ENCODE measurements at regions not wholly inside any gene's neighbourhood (a gene's known extent, or its start where the extent isn't known, plus 50 kb on each side); places are given as distances from the start of the nearest gene placed in this dataset.

- no peak overlapping the region for H3K4me2 ChIP-seq (ENCODE audit: low read length)
- no peaks in the 10 kb centered on the region for H3K27me3 ChIP-seq (ENCODE audit: insufficient read depth, low read depth, low read length)
- no peaks in the 10 kb centered on the region for H3K9me2 ChIP-seq (ENCODE audit: insufficient read depth, low read length)
- TF ChIP-seq EP300 (conservative IDR thresholded peaks at IDR 0.05; ENCODE audit: poor library complexity, severe bottlenecking) (no peak), MXI1 (conservative IDR thresholded peaks at IDR 0.05; ENCODE audit: poor library complexity, severe bottlenecking) (no peak), CTCF (IDR thresholded peaks at IDR 0.05; ENCODE audit: poor library complexity, severe bottlenecking) (no peak), SMC3 (conservative IDR thresholded peaks at IDR 0.05; ENCODE audit: poor library complexity) (no peak), TAF1 (IDR thresholded peaks at IDR 0.05; ENCODE audit: low read depth) (no peak), POLR2AphosphoS5 (IDR thresholded peaks at IDR 0.05) (no peak), EZH2 (IDR thresholded peaks at IDR 0.05; ENCODE audit: borderline replicate concordance, insufficient read depth, low read length, poor library complexity, severe bottlenecking) (no peak), RAD21 (conservative IDR thresholded peaks at IDR 0.05) (no peak)
- TF ChIP-seq, protein P1, sequence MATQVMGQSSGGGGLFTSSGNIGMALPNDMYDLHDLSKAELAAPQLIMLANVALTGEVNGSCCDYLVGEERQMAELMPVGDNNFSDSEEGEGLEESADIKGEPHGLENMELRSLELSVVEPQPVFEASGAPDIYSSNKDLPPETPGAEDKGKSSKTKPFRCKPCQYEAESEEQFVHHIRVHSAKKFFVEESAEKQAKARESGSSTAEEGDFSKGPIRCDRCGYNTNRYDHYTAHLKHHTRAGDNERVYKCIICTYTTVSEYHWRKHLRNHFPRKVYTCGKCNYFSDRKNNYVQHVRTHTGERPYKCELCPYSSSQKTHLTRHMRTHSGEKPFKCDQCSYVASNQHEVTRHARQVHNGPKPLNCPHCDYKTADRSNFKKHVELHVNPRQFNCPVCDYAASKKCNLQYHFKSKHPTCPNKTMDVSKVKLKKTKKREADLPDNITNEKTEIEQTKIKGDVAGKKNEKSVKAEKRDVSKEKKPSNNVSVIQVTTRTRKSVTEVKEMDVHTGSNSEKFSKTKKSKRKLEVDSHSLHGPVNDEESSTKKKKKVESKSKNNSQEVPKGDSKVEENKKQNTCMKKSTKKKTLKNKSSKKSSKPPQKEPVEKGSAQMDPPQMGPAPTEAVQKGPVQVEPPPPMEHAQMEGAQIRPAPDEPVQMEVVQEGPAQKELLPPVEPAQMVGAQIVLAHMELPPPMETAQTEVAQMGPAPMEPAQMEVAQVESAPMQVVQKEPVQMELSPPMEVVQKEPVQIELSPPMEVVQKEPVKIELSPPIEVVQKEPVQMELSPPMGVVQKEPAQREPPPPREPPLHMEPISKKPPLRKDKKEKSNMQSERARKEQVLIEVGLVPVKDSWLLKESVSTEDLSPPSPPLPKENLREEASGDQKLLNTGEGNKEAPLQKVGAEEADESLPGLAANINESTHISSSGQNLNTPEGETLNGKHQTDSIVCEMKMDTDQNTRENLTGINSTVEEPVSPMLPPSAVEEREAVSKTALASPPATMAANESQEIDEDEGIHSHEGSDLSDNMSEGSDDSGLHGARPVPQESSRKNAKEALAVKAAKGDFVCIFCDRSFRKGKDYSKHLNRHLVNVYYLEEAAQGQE (IDR thresholded peaks at IDR 0.05; ENCODE audit: borderline replicate concordance) = no peak
- H2AFZ ChIP-seq (ENCODE audit: low read depth, low read length) = no peak overlapping the region
- no peaks in the 10 kb centered on the region for H3F3A ChIP-seq (ENCODE audit: insufficient read depth, low read length, poor library complexity, severe bottlenecking)
- no peak overlapping the region for H3K4me3 ChIP-seq (ENCODE audit: low read length)
- no peak overlapping the region for H3K9ac ChIP-seq (ENCODE audit: low read length)
- H3K9me3 ChIP-seq (ENCODE audit: low read length) = no peaks in the 10 kb centered on the region
- H3K36me3 ChIP-seq (ENCODE audit: insufficient read depth, low read length) = no peaks in the 10 kb centered on the region
- no peak overlapping the region for H3K27ac ChIP-seq (ENCODE audit: low read length)
- H3K79me2 ChIP-seq (replicated peaks; ENCODE audit: insufficient read depth, low read length) = no peaks in the 10 kb centered on the region
- H4K20me1 ChIP-seq (ENCODE audit: insufficient read depth) = no peaks in the 10 kb centered on the region
Measured at GRCh38 chr3:6439226-6439625, 421.7 kb upstream of the GRM7 start.

- H3K4me3 ChIP-seq (ENCODE audit: low read length) = no peak overlapping the region
- no peaks in the 10 kb centered on the region for H3K9me3 ChIP-seq (ENCODE audit: low read length)
- no peak overlapping the region for H3K27ac ChIP-seq (ENCODE audit: low read length)
- TF ChIP-seq RAD21 (conservative IDR thresholded peaks at IDR 0.05) (no peak), SMC3 (conservative IDR thresholded peaks at IDR 0.05; ENCODE audit: poor library complexity) (no peak), EP300 (conservative IDR thresholded peaks at IDR 0.05; ENCODE audit: poor library complexity, severe bottlenecking) (no peak), EZH2 (IDR thresholded peaks at IDR 0.05; ENCODE audit: borderline replicate concordance, insufficient read depth, low read length, poor library complexity, severe bottlenecking) (no peak), POLR2AphosphoS5 (IDR thresholded peaks at IDR 0.05) (no peak), CTCF (IDR thresholded peaks at IDR 0.05; ENCODE audit: poor library complexity, severe bottlenecking) (no peak)
- TF ChIP-seq, protein P1 (IDR thresholded peaks at IDR 0.05; ENCODE audit: borderline replicate concordance) = no peak
- no peak overlapping the region for H2AFZ ChIP-seq (ENCODE audit: low read depth, low read length)
- no peaks in the 10 kb centered on the region for H3K27me3 ChIP-seq (ENCODE audit: insufficient read depth, low read depth, low read length)
- no peaks in the 10 kb centered on the region for H3K9me2 ChIP-seq (ENCODE audit: insufficient read depth, low read length)
- H3K79me2 ChIP-seq (replicated peaks; ENCODE audit: insufficient read depth, low read length) = no peaks in the 10 kb centered on the region
- no peak overlapping the region for H3K4me2 ChIP-seq (ENCODE audit: low read length)
- H3F3A ChIP-seq (ENCODE audit: insufficient read depth, low read length, poor library complexity, severe bottlenecking) = no peaks in the 10 kb centered on the region
- H3K9ac ChIP-seq (ENCODE audit: low read length) = no peak overlapping the region
- H4K20me1 ChIP-seq (ENCODE audit: insufficient read depth) = no peaks in the 10 kb centered on the region
- H3K36me3 ChIP-seq (ENCODE audit: insufficient read depth, low read length) = no peaks in the 10 kb centered on the region
Measured at GRCh38 chr3:6439824-6440223, 421.1 kb upstream of the GRM7 start.
